ENCODE measurements at regions not wholly inside any gene's neighbourhood (a gene's known extent, or its start where the extent isn't known, plus 50 kb on each side); places are given as distances from the start of the nearest gene placed in this dataset.

DNA sequence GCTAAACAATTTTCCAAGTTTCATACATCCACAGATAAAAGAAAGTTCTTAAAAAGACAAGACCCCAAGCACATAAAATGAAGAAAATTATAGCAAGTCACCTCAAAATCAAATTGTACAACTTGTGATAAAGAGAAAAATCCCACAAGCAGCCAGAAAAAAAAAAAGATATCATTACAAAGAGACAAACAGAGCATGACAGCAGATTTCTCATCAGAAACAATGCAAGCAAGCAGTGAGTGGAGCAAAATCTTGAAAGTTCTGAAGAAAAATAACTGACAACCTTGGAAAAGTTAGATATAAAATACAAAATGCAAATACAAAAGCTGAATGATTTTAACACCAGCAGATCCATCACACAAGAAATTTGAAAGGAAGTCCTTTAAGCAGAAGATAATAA lies 194.5 kb upstream of the SOX5 start:
- TF ChIP-seq, protein P1, sequence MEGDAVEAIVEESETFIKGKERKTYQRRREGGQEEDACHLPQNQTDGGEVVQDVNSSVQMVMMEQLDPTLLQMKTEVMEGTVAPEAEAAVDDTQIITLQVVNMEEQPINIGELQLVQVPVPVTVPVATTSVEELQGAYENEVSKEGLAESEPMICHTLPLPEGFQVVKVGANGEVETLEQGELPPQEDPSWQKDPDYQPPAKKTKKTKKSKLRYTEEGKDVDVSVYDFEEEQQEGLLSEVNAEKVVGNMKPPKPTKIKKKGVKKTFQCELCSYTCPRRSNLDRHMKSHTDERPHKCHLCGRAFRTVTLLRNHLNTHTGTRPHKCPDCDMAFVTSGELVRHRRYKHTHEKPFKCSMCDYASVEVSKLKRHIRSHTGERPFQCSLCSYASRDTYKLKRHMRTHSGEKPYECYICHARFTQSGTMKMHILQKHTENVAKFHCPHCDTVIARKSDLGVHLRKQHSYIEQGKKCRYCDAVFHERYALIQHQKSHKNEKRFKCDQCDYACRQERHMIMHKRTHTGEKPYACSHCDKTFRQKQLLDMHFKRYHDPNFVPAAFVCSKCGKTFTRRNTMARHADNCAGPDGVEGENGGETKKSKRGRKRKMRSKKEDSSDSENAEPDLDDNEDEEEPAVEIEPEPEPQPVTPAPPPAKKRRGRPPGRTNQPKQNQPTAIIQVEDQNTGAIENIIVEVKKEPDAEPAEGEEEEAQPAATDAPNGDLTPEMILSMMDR (IDR thresholded peaks at IDR 0.05), result no peak
- no peak for TF ChIP-seq EZH2 (IDR thresholded peaks at IDR 0.05)

All from neural progenitor cell (in vitro differentiated cells).